ENCODE measurements at regions not wholly inside any gene's neighbourhood (a gene's known extent, or its start where the extent isn't known, plus 50 kb on each side); places are given as distances from the start of the nearest gene placed in this dataset.

- Histone ChIP-seq H3K23ac (ENCODE audit: insufficient read length, low read depth, low read length) (no peak overlapping the region), H3K27me3 (ENCODE audit: insufficient read depth, low read length) (no peaks in the 10 kb centered on the region), H2BK12ac (ENCODE audit: insufficient read length, low read depth, low read length) (no peak overlapping the region), H3K9me3 (ENCODE audit: control insufficient read depth, low read depth, low read length) (no peaks in the 10 kb centered on the region), H3T11ph (ENCODE audit: low read length) (no peak overlapping the region), H4K5ac (ENCODE audit: insufficient read length, low read depth, low read length) (no peak overlapping the region), H2AFZ (ENCODE audit: low read length) (no peak overlapping the region), H2BK20ac (ENCODE audit: low read depth, low read length, poor library complexity, severe bottlenecking) (no peak overlapping the region), H3K4me2 (ENCODE audit: insufficient read depth, insufficient read length, low read length) (no peak overlapping the region), H3K14ac (ENCODE audit: insufficient read depth, low read length) (no peak overlapping the region), H2BK5ac (ENCODE audit: insufficient read length, low read length) (no peak overlapping the region), H2AK5ac (ENCODE audit: insufficient read length, low read length) (no peak overlapping the region), H3K79me2 (ENCODE audit: insufficient read depth, low read length) (no peaks in the 10 kb centered on the region), H2BK120ac (ENCODE audit: low read depth, low read length, poor library complexity, severe bottlenecking) (no peak overlapping the region), H3K56ac (ENCODE audit: insufficient read length, low read depth, low read length) (no peak overlapping the region), H3K18ac (ENCODE audit: insufficient read length, low read depth, low read length) (no peak overlapping the region), H2BK15ac (ENCODE audit: low read depth, low read length) (no peak overlapping the region), H4K91ac (ENCODE audit: insufficient read length, low read depth, low read length) (no peak overlapping the region), H3K23me2 (ENCODE audit: insufficient read length, low read depth, low read length, poor library complexity, severe bottlenecking) (no peaks in the 10 kb centered on the region), H4K8ac (replicated peaks; ENCODE audit: insufficient read length, low read depth, low read length) (no peak overlapping the region), H3K9ac (ENCODE audit: extremely low read depth, insufficient read length, low read length) (no peak overlapping the region), H3K4me1 (ENCODE audit: insufficient read depth, low read length) (peaks cover 8% of the 10 kb centered on the region), H4K20me1 (ENCODE audit: control insufficient read depth, insufficient read depth, insufficient read length) (no peaks in the 10 kb centered on the region), H3K4ac (ENCODE audit: low read depth, low read length) (no peak overlapping the region), H3K79me1 (ENCODE audit: insufficient read depth, low read depth, low read length, poor library complexity, severe bottlenecking) (no peaks in the 10 kb centered on the region), H3K27ac (ENCODE audit: insufficient read length, low read depth, low read length) (no peak overlapping the region)
- no CpG with 5 or more reads among the region's 5 CpGs for WGBS (ENCODE audit: extremely low coverage, insufficient read length, low lambda C conversion rate)
- Mint-ChIP-seq H3K4me3 (no peak overlapping the region), H3K4me1 (peaks cover 13 to 16% of the 10 kb centered on the region in 2 experiments), H3K27ac (no peak overlapping the region), H3K9me3 (no peaks in the 10 kb centered on the region), H3K36me3 (ENCODE audit: insufficient read depth in 1 of 3, low read depth in 3 of 3) (no peaks in the 10 kb centered on the region; a peak in 1 of 7 replicates), H3K27me3 (ENCODE audit: low read depth) (no peaks in the 10 kb centered on the region)
- TF ChIP-seq, protein P1, sequence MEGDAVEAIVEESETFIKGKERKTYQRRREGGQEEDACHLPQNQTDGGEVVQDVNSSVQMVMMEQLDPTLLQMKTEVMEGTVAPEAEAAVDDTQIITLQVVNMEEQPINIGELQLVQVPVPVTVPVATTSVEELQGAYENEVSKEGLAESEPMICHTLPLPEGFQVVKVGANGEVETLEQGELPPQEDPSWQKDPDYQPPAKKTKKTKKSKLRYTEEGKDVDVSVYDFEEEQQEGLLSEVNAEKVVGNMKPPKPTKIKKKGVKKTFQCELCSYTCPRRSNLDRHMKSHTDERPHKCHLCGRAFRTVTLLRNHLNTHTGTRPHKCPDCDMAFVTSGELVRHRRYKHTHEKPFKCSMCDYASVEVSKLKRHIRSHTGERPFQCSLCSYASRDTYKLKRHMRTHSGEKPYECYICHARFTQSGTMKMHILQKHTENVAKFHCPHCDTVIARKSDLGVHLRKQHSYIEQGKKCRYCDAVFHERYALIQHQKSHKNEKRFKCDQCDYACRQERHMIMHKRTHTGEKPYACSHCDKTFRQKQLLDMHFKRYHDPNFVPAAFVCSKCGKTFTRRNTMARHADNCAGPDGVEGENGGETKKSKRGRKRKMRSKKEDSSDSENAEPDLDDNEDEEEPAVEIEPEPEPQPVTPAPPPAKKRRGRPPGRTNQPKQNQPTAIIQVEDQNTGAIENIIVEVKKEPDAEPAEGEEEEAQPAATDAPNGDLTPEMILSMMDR (conservative IDR thresholded peaks at IDR 0.05): no peak
- DNase-seq: no peak
Measured at GRCh38 chr2:149894760-149895159, 307.2 kb upstream of the MMADHC start.
